ENCODE measurements at regions not wholly inside any gene's neighbourhood (a gene's known extent, or its start where the extent isn't known, plus 50 kb on each side); places are given as distances from the start of the nearest gene placed in this dataset.

GRCh38 chr5:142204219-142204618 lies 95.6 kb downstream of the NDFIP1 start:
- H3K9me3 Mint-ChIP-seq (ENCODE audit: low read depth), result no peaks in the 10 kb centered on the region
- no peaks in the 10 kb centered on the region for H3K36me3 Mint-ChIP-seq (ENCODE audit: insufficient read depth)
- H3K4me1 Mint-ChIP-seq (ENCODE audit: low read depth), result no peaks in the 10 kb centered on the region
- H3K27me3 Mint-ChIP-seq, result peaks cover 24% of the 10 kb centered on the region
- TF ChIP-seq, protein P1, sequence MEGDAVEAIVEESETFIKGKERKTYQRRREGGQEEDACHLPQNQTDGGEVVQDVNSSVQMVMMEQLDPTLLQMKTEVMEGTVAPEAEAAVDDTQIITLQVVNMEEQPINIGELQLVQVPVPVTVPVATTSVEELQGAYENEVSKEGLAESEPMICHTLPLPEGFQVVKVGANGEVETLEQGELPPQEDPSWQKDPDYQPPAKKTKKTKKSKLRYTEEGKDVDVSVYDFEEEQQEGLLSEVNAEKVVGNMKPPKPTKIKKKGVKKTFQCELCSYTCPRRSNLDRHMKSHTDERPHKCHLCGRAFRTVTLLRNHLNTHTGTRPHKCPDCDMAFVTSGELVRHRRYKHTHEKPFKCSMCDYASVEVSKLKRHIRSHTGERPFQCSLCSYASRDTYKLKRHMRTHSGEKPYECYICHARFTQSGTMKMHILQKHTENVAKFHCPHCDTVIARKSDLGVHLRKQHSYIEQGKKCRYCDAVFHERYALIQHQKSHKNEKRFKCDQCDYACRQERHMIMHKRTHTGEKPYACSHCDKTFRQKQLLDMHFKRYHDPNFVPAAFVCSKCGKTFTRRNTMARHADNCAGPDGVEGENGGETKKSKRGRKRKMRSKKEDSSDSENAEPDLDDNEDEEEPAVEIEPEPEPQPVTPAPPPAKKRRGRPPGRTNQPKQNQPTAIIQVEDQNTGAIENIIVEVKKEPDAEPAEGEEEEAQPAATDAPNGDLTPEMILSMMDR (IDR thresholded peaks at IDR 0.05; ENCODE audit: unreplicated experiment), result no peak
- no peak overlapping the region for H3K27ac Mint-ChIP-seq
- no peak overlapping the region for H3K4me3 Mint-ChIP-seq (ENCODE audit: low read depth)
- no peak for DNase-seq (ENCODE audit: low spot score, unreplicated experiment)

Data from progenitor cell of endocrine pancreas (in vitro differentiated cells).